Activated CD4-positive, alpha-beta memory T cell treated with anti-CD3 and anti-CD28 coated beads, Interleukin-2, amount 10 ng/mL, durations not matched to agents 7 days and 5 days (primary cell): ENCODE measurements at regions not wholly inside any gene's neighbourhood (a gene's known extent, or its start where the extent isn't known, plus 50 kb on each side); places are given as distances from the start of the nearest gene placed in this dataset.
"Not testable (repeated sequence)": the region's sequence is repeated elsewhere in the genome, so short reads cannot be mapped to it uniquely, and the experiment has no call there.

Experiments
- CTCF ChIA-PET: fragments of 350-600 bp; sonication (Branson Sonifier 250); formaldehyde crosslinking; loops from one replicate; lab custom pipeline; 2021; ENCODE audit warnings: antibody characterized with exemption, inconsistent platforms; lab: Charles Lee
- POLR2A ChIA-PET: fragments of 350-600 bp; sonication (Branson Sonifier 250); formaldehyde crosslinking; loops from one replicate; lab custom pipeline; 2021; ENCODE audit warnings: antibody characterized with exemption; lab: Charles Lee
- DNase-seq: peaks from one replicate; pipeline ENCODE4 v3.0.0-alpha.2; 2020
- H3K27ac Mint-ChIP-seq: one replicate; pipeline ENCODE4 v1.8.0; 2021; ENCODE audit warnings: mild to moderate bottlenecking, mixed read lengths
- H3K27me3 Mint-ChIP-seq: one replicate; pipeline ENCODE4 v1.8.0; 2021; ENCODE audit warnings: mixed read lengths
- H3K36me3 Mint-ChIP-seq: one replicate; pipeline ENCODE4 v1.8.0; 2021; ENCODE audit warnings: low read depth, mixed read lengths
- H3K4me1 Mint-ChIP-seq: one replicate; pipeline ENCODE4 v1.8.0; 2021; ENCODE audit warnings: mixed read lengths
- H3K4me3 Mint-ChIP-seq: one replicate; pipeline ENCODE4 v1.8.0; 2021; ENCODE audit warnings: mild to moderate bottlenecking, mixed read lengths
- H3K9me3 Mint-ChIP-seq: one replicate; pipeline ENCODE4 v1.8.0; 2021; ENCODE audit warnings: mixed read lengths

DNA sequence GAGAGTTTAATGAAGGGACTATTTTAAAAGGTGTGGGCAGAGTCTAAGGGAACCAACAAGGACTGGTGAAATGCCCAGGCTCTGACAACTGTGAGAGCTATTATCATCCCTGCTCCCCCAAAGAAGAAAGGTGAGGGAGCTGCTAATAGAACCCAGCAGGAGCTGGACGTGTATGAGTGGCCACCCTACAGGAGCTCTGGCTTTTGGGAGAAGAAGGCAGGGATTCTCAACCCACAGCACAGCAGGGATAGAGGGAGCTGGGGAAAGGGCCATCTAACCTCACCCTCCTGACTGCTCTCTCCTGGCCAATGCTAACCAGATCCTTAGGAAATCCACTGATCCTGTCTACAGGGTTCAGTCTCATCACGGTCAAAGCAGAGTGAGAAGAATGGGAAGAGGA, 57.1 kb downstream of the GRIN2B start:
- no peaks in the 10 kb centered on the region for H3K4me1 Mint-ChIP-seq
- H3K4me3 Mint-ChIP-seq = no peak overlapping the region
- DNase-seq = no peak
- ChIA-PET POLR2A (no interaction called here), CTCF (no interaction called here)
- no peak overlapping the region for H3K27ac Mint-ChIP-seq
- no peaks in the 10 kb centered on the region for H3K36me3 Mint-ChIP-seq
- no peaks in the 10 kb centered on the region for H3K27me3 Mint-ChIP-seq
- no peaks in the 10 kb centered on the region for H3K9me3 Mint-ChIP-seq

DNA sequence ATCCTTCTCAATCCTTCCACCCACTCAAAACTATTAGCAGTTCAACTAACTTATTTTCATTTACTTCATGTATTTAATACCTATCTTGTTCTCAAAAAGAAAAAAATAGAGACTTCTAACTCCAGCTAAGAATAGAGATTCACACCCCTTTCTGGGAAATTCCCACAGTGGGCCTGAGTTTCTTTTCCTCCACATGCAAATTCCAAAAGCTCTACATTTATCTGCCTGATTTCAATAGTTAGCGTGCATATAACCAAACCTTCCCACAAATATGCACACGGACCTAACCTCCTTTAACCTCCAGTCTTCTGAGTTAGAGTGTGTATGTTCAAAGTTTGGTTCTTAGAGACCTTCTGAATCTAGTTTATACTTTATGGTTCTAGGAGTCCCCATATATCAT, 62.5 kb downstream of the GRIN2B start:
- Mint-ChIP-seq H3K36me3 (no peaks in the 10 kb centered on the region), H3K27me3 (no peaks in the 10 kb centered on the region), H3K4me1 (no peaks in the 10 kb centered on the region), H3K27ac (no peak overlapping the region), H3K9me3 (no peaks in the 10 kb centered on the region), H3K4me3 (no peak overlapping the region)
- ChIA-PET POLR2A (no interaction called here), CTCF (no interaction called here)
- DNase-seq = no peak

DNA sequence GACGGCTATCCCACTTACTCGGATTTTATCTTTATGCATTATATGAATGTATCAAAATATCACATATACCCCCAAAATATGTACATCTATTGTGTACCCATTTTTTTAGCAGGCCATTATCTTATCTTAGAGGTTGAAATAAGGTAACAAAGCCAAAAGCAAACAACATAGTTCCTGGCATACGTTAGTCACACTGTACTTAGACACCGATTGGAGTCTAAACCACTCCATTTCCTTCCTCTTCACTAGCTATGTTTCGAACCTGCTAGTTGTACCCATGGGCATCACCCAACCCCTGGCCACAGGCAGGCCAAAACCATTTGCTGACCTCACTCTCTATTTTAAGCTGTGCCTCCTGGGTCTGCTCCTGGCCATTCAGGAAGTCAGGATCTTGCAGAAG, 66.3 kb downstream of the GRIN2B start:
- Mint-ChIP-seq H3K27me3 (no peaks in the 10 kb centered on the region), H3K9me3 (no peaks in the 10 kb centered on the region), H3K4me3 (no peak overlapping the region), H3K4me1 (no peaks in the 10 kb centered on the region), H3K27ac (no peak overlapping the region), H3K36me3 (no peaks in the 10 kb centered on the region)
- ChIA-PET CTCF (no interaction called here), POLR2A (no interaction called here)
- no peak for DNase-seq

DNA sequence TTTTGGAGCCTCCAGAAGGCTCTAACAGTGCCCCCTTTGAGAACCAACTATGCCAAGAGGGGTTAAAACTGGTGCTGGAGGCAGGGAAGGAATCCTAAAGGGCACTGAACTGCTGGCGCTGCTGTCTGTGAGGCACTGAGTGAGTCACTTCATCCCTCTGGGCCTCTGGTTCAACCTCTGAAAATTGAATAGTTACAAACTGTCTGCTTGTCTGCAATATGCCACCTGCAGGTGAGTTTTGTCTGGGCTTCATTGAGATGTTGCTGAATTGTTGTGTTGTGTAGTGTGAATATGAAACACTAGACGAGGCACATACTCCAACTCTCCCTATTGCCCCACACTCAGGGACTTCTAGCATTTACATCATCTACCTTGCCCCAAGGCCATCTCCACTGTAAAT, 68.0 kb downstream of the GRIN2B start:
- DNase-seq = no peak
- no peaks in the 10 kb centered on the region for H3K4me1 Mint-ChIP-seq
- CTCF ChIA-PET = no interaction called here

DNA sequence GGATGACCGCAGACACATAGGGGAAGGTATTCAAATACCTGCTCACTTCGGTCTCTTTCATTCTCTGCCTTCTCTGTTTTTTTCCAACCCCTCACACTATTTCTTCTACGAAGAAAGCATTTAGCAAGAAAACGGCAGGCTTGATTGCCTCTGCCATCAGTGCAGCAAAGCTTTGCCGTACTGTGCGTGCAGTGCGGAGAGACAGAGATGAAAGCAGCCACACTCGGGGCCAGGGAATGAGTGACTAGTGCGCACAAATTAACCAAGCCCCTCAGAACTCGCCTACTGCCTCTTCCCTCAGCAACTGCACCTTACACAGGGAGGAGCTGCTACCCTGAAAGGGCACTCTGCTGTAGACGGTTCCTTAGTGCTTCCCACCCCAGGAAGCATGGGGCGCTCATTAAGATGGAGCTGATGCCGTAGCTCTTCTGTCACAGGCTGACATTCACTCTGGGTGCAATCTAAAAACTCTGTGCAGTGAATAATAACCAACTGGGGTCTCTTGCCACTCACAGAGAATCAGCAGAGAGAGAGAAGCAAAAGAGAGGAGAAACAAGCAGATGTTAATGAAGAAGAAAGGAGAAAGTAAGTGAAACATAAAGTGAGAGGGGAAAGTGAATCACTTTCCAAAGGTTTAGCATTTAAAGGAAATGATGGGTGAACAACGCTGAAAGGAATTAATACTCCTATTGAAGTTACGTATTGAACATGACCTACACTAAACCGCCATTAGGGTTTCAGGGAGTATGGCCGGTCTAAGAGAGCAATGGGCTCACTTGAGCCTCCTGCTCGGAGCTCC, 69.4 kb downstream of the GRIN2B start:
- no peak for DNase-seq
- no peaks in the 10 kb centered on the region for H3K36me3 Mint-ChIP-seq
- H3K4me3 Mint-ChIP-seq = no peak overlapping the region
- no peaks in the 10 kb centered on the region for H3K4me1 Mint-ChIP-seq
- ChIA-PET POLR2A (no interaction called here), CTCF (no interaction called here)
- no peak overlapping the region for H3K27ac Mint-ChIP-seq
- peaks cover 2% of the 10 kb centered on the region for H3K27me3 Mint-ChIP-seq
- no peaks in the 10 kb centered on the region for H3K9me3 Mint-ChIP-seq

More for the DNA sequence above, 68.0 kb downstream of the GRIN2B start:
- peaks cover 2% of the 10 kb centered on the region for H3K27me3 Mint-ChIP-seq
- H3K4me3 Mint-ChIP-seq = no peak overlapping the region
- no peaks in the 10 kb centered on the region for H3K36me3 Mint-ChIP-seq
- H3K9me3 Mint-ChIP-seq = no peaks in the 10 kb centered on the region
- POLR2A ChIA-PET = no interaction called here
- H3K27ac Mint-ChIP-seq = no peak overlapping the region

DNA sequence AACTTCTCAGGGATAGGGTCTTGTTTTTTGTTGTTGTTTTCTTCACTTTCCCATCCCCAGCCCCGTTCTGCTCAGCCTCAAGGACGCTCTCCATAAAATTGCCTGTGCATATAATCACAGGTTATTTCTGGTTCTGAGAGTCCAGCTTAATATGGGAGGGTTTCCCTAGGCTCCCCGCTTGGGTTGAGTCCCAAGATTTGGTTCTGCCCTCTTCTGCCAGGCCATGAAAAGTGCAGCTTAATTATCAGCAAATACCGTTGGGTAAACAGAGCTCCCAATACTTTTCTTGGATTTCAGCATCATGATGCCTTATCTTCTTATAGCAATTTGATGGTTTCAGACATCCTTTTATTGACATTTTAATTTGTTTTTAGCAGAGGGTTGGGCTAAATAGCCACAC, 75.6 kb downstream of the GRIN2B start:
- Mint-ChIP-seq H3K9me3 (no peaks in the 10 kb centered on the region), H3K4me1 (no peaks in the 10 kb centered on the region), H3K4me3 (no peak overlapping the region), H3K36me3 (no peaks in the 10 kb centered on the region), H3K27me3 (peaks cover 3% of the 10 kb centered on the region), H3K27ac (no peak overlapping the region)
- no peak for DNase-seq
- POLR2A ChIA-PET = no interaction called here
- CTCF ChIA-PET = no interaction called here

DNA sequence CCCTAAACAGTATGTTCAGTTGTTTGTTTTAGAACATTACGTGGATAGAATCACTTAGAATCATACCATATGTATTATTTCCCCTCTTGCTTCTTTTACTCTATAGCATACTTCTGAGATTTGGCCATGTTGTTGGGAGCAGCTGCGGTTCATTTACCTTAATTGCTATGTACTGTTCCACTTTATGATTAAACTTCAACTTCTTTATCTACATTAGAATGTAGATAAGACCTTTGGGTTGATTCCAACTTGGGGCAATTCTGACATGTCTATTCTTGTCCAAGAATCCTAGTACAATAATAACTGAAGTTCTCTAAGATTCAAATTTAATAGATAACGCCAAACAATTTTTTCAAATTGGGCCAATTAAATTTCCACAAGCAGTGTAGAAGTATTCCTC, 80.7 kb downstream of the GRIN2B start:
- ChIA-PET CTCF (no interaction called here), POLR2A (no interaction called here)
- no peaks in the 10 kb centered on the region for H3K36me3 Mint-ChIP-seq
- no peak overlapping the region for H3K27ac Mint-ChIP-seq
- no peak overlapping the region for H3K4me3 Mint-ChIP-seq
- no peaks in the 10 kb centered on the region for H3K9me3 Mint-ChIP-seq
- no peaks in the 10 kb centered on the region for H3K4me1 Mint-ChIP-seq
- peaks cover 1% of the 10 kb centered on the region for H3K27me3 Mint-ChIP-seq
- no peak for DNase-seq

DNA sequence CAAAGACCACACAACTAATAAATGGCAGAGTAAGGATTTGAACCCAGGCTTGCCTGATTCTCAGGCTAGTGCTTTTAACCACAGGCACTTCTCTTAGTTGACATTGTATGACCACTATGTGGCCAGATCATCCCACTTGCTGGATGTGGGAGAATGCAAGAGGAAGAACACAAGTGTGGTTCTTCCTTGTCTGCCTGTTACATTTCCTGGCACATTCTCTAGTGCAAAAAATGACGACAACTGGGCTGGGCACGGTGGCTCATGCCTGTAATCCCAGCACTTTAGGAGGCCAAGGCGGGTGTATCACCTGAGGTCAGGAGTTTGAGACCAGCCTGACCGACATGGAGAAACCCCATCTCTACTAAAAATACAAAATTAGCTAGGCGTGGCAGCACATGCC, 83.0 kb downstream of the GRIN2B start:
- CTCF ChIA-PET, H3K27me3 Mint-ChIP-seq, H3K27ac Mint-ChIP-seq, DNase-seq, H3K4me1 Mint-ChIP-seq, POLR2A ChIA-PET, H3K4me3 Mint-ChIP-seq, H3K9me3 Mint-ChIP-seq, H3K36me3 Mint-ChIP-seq: not testable (repeated sequence)

DNA sequence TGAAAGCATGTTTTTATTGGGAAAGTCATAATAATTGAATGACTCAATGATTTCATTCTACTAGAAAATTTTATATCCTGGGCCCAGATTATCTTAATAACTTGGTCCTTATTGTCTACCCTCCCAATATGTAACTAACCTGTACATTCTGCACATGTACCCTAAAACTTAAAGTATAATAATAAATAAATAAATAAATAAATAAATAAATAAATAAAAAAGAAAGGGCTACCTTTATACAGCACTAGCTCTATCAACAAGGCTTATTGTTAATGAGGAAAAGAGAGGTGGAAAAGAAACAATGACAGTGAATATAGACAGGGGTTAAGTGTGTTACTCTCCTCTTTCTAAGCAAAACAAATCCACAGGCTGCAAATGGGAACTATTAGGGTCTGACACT, 83.6 kb downstream of the GRIN2B start:
- POLR2A ChIA-PET = no interaction called here
- no peak overlapping the region for H3K4me3 Mint-ChIP-seq

DNA sequence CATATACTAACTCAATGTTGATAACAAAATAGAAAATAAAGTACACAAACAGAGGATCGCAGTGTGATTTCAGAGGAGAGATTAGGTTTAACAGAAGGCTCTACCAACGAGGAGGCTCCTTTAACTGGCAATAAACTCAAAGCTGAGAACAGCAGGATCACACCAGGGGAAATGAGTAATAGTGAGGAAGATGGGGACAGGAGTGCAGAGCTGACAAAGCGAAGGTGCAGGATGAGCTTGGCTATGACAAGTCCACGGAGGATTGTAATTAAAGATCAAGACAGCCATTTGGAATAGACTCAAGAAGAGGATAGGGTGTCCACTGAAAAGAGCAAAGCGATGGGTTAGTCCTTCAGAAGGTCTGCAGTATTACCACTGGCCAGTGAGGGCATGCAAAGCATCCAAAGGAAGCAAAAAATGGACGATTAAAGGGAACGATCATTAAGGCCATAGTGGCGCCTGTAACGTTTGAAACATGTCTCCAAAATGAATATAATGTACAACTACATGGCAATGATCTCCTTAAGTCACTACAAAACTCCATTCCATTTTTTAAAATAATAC, 85.3 kb downstream of the GRIN2B start:
- no peaks in the 10 kb centered on the region for H3K36me3 Mint-ChIP-seq
- ChIA-PET POLR2A (no interaction called here), CTCF (interaction anchor here (0.5 to 1.1 kb wide), 3 partner anchors 32 to 1110 kb away, joined by 3 to 4 read pairs (median 3); no protein-coding TSS in a partner anchor)
- H3K4me3 Mint-ChIP-seq = no peak overlapping the region
- H3K27ac Mint-ChIP-seq = no peak overlapping the region
- H3K27me3 Mint-ChIP-seq = no peaks in the 10 kb centered on the region
- H3K4me1 Mint-ChIP-seq = no peaks in the 10 kb centered on the region
- H3K9me3 Mint-ChIP-seq = no peaks in the 10 kb centered on the region
- DNase-seq = no peak

More for the DNA sequence above, 83.6 kb downstream of the GRIN2B start:
- no peaks in the 10 kb centered on the region for H3K4me1 Mint-ChIP-seq
- H3K36me3 Mint-ChIP-seq = no peaks in the 10 kb centered on the region
- H3K27ac Mint-ChIP-seq = no peak overlapping the region
- DNase-seq = no peak
- no peaks in the 10 kb centered on the region for H3K9me3 Mint-ChIP-seq
- CTCF ChIA-PET = no interaction called here
- H3K27me3 Mint-ChIP-seq = no peaks in the 10 kb centered on the region

DNA sequence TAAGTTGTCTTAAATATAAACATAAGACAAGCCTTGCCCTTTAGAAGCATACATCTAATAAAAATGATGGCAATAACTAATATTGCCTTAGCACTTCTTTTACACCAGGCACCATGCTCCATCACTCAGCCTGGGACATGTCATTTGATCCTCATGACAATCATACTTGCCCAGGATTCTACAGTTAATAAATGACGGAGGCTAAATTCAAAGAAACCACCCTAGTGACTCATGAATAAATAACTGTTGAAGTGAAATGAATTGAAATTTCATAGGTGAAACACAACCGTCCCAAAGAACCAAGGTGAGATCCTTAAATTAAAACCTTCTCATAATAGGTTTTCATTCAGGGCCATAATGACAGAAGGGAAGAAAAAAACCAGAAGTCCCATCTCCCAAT, 89.5 kb downstream of the GRIN2B start:
- Mint-ChIP-seq H3K4me3 (no peak overlapping the region), H3K36me3 (no peaks in the 10 kb centered on the region), H3K27me3 (no peaks in the 10 kb centered on the region), H3K9me3 (no peaks in the 10 kb centered on the region), H3K4me1 (no peaks in the 10 kb centered on the region), H3K27ac (no peak overlapping the region)
- CTCF ChIA-PET = no interaction called here
- no peak for DNase-seq
- POLR2A ChIA-PET = no interaction called here

DNA sequence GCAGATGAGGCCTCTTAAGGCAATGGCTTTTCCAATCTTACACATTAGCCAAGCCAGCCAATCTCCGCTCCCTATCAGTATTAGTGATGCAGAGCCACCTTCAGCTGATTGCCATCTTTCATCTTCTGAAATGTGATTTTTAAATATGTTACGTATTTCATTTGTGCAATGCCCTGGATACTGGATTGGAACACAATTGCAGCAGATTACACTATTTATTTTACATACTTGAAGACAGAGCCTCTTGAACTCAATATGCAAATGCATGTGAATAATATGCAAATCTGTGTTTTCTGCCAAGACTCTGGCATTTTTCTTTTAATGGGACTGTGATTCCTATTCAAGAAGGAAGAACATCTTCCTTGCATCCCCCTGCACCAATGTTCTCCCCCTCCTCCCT, 90.5 kb downstream of the GRIN2B start:
- H3K27me3 Mint-ChIP-seq = no peaks in the 10 kb centered on the region
- no peak for DNase-seq
- ChIA-PET CTCF (no interaction called here), POLR2A (no interaction called here)
- H3K4me1 Mint-ChIP-seq = no peaks in the 10 kb centered on the region
- H3K36me3 Mint-ChIP-seq = no peaks in the 10 kb centered on the region
- no peak overlapping the region for H3K4me3 Mint-ChIP-seq
- H3K27ac Mint-ChIP-seq = no peak overlapping the region
- H3K9me3 Mint-ChIP-seq = no peaks in the 10 kb centered on the region

DNA sequence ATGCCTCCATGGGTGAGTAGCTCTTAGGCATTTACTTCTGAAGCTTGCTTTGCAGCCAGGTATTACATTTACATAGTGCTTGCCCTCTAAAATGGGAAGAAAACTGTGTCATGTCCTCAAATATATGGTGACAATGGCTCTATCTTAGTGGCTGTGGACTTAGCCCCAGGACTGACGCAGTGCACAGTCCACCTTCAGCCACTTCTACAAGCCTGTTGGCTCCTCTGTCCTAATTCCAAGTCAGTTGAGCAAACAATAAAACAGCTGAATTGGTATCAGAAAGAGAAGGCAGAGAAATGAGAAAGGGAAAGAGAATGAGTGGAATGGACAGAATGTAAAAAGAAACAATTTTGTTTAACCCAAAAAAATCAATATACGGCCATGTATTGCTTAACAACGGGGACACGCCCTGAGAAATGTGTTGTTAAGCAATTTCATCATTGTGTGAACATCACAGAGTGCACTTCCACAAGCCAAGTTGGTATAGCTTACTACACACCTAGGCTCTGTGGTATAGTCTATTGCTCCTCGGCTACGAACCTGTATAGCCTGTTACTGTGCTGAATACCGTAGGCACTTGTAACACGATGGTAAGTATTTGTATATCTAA, 93.5 kb downstream of the GRIN2B start:
- ChIA-PET POLR2A (no interaction called here), CTCF (no interaction called here)
- no peaks in the 10 kb centered on the region for H3K36me3 Mint-ChIP-seq
- no peak overlapping the region for H3K27ac Mint-ChIP-seq
- no peaks in the 10 kb centered on the region for H3K27me3 Mint-ChIP-seq
- DNase-seq = no peak
- H3K4me3 Mint-ChIP-seq = no peak overlapping the region
- H3K4me1 Mint-ChIP-seq = no peaks in the 10 kb centered on the region
- H3K9me3 Mint-ChIP-seq = no peaks in the 10 kb centered on the region

DNA sequence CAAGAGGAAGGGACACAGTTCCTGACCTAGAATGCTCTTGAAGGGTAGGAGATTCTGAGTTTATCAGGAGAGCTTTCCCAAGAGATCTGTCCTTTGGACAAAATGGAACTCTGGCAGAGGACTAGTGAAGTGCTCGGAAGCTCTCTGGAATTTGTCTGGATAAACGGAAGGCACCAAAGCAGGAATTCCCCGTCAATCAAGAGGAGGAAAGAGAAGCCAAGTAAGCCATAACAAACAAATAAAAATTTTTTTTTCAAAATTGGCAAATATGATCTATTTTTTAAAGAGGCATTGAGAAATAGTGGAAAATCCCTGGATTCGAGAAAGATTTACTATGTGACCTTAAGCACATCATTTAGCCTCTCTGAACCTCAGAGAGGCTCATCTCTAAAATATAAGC, 99.2 kb downstream of the GRIN2B start:
- ChIA-PET CTCF (no interaction called here), POLR2A (no interaction called here)
- Mint-ChIP-seq H3K4me3 (no peak overlapping the region), H3K9me3 (no peaks in the 10 kb centered on the region), H3K27me3 (no peaks in the 10 kb centered on the region), H3K36me3 (no peaks in the 10 kb centered on the region), H3K27ac (no peak overlapping the region), H3K4me1 (no peaks in the 10 kb centered on the region)
- DNase-seq = no peak
